ENCODE measurements at regions not wholly inside any gene's neighbourhood (a gene's known extent, or its start where the extent isn't known, plus 50 kb on each side); places are given as distances from the start of the nearest gene placed in this dataset.

DNA sequence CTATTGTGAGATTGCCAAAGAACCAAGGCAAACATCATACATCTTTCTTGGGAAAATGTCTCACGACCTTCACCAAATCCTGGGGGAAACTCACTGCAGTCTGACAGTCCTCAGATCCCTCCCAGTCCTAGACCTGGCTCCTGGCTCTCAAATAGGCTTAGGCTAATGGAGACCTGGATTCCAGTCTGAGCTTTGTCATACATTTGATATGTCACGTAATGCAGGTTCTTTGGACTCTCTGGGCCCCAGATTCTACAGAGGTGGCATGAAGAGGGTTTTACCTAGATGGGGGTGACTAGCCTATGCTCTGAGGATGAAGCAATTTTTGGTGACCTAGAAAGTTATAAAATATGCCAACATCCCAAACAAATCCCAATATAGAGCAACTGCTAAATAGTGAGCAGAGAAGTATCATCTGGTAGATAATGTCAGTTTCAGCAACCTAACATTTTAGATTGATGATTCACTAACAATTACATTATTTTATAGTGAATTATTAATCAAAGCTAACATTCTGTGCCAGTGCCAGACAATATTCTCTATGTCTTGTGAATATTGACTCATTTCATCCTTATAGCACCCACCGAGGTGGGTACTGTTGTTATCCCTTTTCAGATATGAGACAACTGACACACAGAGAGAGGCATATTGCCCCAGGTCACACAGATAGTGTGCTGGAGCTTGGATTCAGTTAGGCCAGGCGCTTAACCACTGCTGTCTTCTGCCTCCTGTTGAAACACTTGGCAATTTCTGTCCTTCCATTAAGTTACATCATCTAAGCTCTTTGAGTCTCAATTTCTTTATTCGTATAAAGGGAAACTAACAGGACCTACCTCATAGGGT is 195.4 kb upstream of the MAMLD1 start:
- Histone ChIP-seq H3K9me3 (ENCODE audit: control insufficient read depth in 2 of 2, insufficient read depth in 1 of 2, low read depth in 1 of 2, low read length in 1 of 2) (peaks cover 0 to 2% of the 10 kb centered on the region in 2 donors), H3K27ac (ENCODE audit: low read depth in 2 of 2, low read length in 1 of 2) (no peak overlapping the region), H3K36me3 (ENCODE audit: control insufficient read depth in 2 of 2, insufficient read depth in 2 of 2, low read length in 1 of 2) (no peaks in the 10 kb centered on the region), H3K4me1 (ENCODE audit: control insufficient read depth in 2 of 2, insufficient read depth in 2 of 2, low read length in 1 of 2) (no peaks in the 10 kb centered on the region), H3K27me3 (ENCODE audit: control insufficient read depth in 1 of 2, insufficient read depth in 2 of 2, low read length in 2 of 2) (no peaks in the 10 kb centered on the region), H3K4me3 (ENCODE audit: low read depth in 1 of 2, low read length in 2 of 2) (no peak overlapping the region)
- 67 to 85% methylated on average over 5 of the region's 5 CpGs for WGBS, 2 donors

DNA sequence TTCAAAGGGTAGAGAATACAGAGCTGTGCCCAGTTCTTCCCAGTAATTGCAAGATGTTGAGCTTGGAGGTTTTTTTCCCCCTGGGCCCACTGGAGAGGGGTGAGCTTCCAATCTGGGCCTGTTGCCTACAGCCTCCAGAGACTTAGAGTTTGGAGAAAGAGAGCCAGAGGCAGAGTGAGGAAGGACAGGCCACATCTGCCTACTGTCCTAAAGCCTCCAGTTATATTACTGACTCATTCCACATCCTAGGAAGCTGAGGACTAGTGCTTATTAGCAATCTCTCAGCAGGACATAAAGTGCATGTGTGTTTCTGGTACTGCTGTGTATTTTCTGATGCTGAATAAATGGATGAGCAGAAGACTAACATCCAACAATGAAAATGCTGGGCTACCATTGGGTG is 181.0 kb upstream of the MAMLD1 start:
- no peak overlapping the region for H3K4me3 ChIP-seq (ENCODE audit: low read depth in 1 of 2, low read length in 2 of 2)
- H3K27me3 ChIP-seq (ENCODE audit: control insufficient read depth in 1 of 2, insufficient read depth in 2 of 2, low read length in 2 of 2): no peaks in the 10 kb centered on the region
- no peaks in the 10 kb centered on the region for H3K4me1 ChIP-seq (ENCODE audit: control insufficient read depth in 2 of 2, insufficient read depth in 2 of 2, low read length in 1 of 2)

DNA sequence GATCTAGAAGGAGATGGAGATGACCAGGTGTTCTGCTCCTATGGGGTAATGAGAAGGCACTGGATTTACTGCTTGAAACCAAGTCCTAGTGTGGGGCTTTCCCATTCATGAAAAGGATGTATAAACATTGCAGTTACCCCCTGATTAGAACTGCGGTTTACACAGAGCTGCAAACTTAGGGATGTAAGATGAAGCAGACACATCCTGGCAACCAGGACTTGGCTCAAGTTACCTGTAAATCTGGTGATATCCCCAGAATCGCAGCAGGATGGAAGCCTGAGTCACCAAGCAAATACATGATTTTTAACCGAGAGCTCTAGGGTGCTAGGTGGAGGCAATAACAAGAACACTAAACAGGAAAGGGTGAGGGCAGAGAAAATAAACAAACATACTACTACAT is 178.6 kb upstream of the MAMLD1 start:
- Histone ChIP-seq H3K27ac (ENCODE audit: low read depth in 2 of 2, low read length in 1 of 2) (no peak overlapping the region), H3K27me3 (ENCODE audit: control insufficient read depth in 1 of 2, insufficient read depth in 2 of 2, low read length in 2 of 2) (no peaks in the 10 kb centered on the region), H3K4me1 (ENCODE audit: control insufficient read depth in 2 of 2, insufficient read depth in 2 of 2, low read length in 1 of 2) (no peaks in the 10 kb centered on the region), H3K9me3 (ENCODE audit: control insufficient read depth in 2 of 2, insufficient read depth in 1 of 2, low read depth in 1 of 2, low read length in 1 of 2) (no peaks in the 10 kb centered on the region), H3K4me3 (ENCODE audit: low read depth in 1 of 2, low read length in 2 of 2) (no peak overlapping the region), H3K36me3 (ENCODE audit: control insufficient read depth in 2 of 2, insufficient read depth in 2 of 2, low read length in 1 of 2) (no peaks in the 10 kb centered on the region)
- WGBS, 2 donors: 64 to 68% methylated on average over 3 of the region's 3 CpGs

More for the DNA sequence above, 181.0 kb upstream of the MAMLD1 start:
- H3K27ac ChIP-seq (ENCODE audit: low read depth in 2 of 2, low read length in 1 of 2): no peak overlapping the region
- H3K9me3 ChIP-seq (ENCODE audit: control insufficient read depth in 2 of 2, insufficient read depth in 1 of 2, low read depth in 1 of 2, low read length in 1 of 2): no peaks in the 10 kb centered on the region
- H3K36me3 ChIP-seq (ENCODE audit: control insufficient read depth in 2 of 2, insufficient read depth in 2 of 2, low read length in 1 of 2): no peaks in the 10 kb centered on the region

DNA sequence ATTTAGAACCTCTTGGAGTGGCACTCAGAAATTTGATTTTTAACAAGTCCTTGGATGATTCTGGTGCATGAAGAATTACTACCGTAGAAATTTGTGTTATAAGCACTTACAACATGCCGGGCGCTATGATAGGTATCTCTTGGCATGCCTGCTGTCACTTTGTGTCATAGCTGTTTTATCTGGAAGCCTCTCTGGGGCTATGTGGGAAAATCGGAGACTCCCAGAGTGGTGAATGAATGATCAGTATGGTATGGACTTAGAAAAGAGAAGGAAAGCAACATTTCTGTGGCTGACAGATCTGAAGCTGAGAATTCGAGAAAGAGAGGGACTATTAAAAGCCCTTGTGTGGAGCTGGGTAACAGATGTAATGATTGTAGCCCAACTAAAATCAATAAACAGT is 177.4 kb upstream of the MAMLD1 start:
- no peak overlapping the region for H3K27ac ChIP-seq (ENCODE audit: low read depth in 2 of 2, low read length in 1 of 2)
- WGBS, 2 donors: 80 to 92% methylated on average over 5 of the region's 5 CpGs
- no peaks in the 10 kb centered on the region for H3K9me3 ChIP-seq (ENCODE audit: control insufficient read depth in 2 of 2, insufficient read depth in 1 of 2, low read depth in 1 of 2, low read length in 1 of 2)
- H3K27me3 ChIP-seq (ENCODE audit: control insufficient read depth in 1 of 2, insufficient read depth in 2 of 2, low read length in 2 of 2): no peaks in the 10 kb centered on the region
- no peaks in the 10 kb centered on the region for H3K36me3 ChIP-seq (ENCODE audit: control insufficient read depth in 2 of 2, insufficient read depth in 2 of 2, low read length in 1 of 2)
- no peaks in the 10 kb centered on the region for H3K4me1 ChIP-seq (ENCODE audit: control insufficient read depth in 2 of 2, insufficient read depth in 2 of 2, low read length in 1 of 2)
- H3K4me3 ChIP-seq (ENCODE audit: low read depth in 1 of 2, low read length in 2 of 2): no peak overlapping the region

DNA sequence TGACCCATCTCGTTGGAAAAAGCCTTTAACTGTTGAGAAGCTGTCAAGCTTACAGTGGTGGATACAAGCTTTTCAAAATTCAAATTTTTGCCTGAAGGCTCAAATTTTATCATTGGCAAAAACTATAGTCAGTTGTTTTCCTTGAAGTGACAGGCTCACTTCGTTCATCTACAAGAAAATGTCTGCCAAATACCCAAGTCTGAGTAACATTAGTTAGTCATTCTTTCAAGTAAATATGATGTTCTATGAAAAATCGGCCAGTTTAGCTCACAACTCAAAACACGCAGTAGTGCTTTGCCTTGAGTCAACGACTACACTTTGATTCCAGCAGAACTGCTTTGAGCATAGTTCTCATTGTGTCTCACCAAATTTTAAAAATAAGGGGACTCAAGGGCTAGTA is 170.3 kb upstream of the MAMLD1 start:
- 60 to 62% methylated on average over 5 of the region's 5 CpGs for WGBS, 2 donors
- Histone ChIP-seq H3K36me3 (ENCODE audit: control insufficient read depth in 2 of 2, insufficient read depth in 2 of 2, low read length in 1 of 2) (no peaks in the 10 kb centered on the region), H3K9me3 (ENCODE audit: control insufficient read depth in 2 of 2, insufficient read depth in 1 of 2, low read depth in 1 of 2, low read length in 1 of 2) (no peaks in the 10 kb centered on the region), H3K4me1 (ENCODE audit: control insufficient read depth in 2 of 2, insufficient read depth in 2 of 2, low read length in 1 of 2) (no peaks in the 10 kb centered on the region), H3K27me3 (ENCODE audit: control insufficient read depth in 1 of 2, insufficient read depth in 2 of 2, low read length in 2 of 2) (no peaks in the 10 kb centered on the region), H3K4me3 (ENCODE audit: low read depth in 1 of 2, low read length in 2 of 2) (no peak overlapping the region), H3K27ac (ENCODE audit: low read depth in 2 of 2, low read length in 1 of 2) (no peak overlapping the region)

DNA sequence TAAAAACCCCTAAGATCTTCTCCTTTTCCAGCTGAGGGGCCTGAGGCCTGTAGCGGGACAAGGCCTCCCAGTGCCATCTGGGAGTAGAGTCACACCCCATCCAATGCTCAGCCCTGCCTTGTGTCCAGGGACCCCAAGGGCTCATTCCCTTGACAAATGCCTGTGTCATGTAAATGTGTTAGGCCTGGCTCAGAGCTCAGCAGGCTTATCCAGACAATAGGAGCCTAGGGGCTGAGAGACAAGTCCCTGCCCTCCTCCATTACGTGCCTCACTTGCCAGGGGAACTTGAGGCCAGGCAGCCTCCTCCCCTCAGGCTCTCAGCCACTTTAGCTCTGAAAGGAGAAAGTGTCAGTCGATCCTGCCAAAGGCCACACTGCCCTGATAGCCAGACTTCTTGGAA is 166.8 kb upstream of the MAMLD1 start:
- 65 to 70% methylated on average over 3 of the region's 3 CpGs for WGBS, 2 donors
- no peak overlapping the region for H3K4me3 ChIP-seq (ENCODE audit: low read depth in 1 of 2, low read length in 2 of 2)

DNA sequence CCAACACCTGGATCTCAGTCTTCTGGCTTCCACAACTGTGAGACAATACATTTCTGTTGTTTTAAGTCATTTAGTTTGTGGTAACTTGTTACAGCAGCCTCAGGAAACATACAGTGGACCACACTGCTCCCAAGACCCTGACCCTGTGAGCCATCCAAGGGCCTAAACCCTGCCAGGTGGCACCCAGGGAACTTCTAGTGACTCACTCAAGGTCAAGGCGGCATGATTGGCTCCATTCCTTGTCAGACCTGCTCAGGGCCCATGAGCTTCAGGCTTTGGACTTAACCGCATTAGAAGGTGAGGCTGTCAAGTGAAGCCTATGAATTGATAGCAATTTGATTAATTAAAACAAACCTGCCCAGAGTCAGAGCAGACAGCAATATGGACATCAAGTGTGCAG is 165.7 kb upstream of the MAMLD1 start:
- no peak overlapping the region for H3K27ac ChIP-seq (ENCODE audit: low read depth in 2 of 2, low read length in 1 of 2)
- H3K9me3 ChIP-seq (ENCODE audit: control insufficient read depth in 2 of 2, insufficient read depth in 1 of 2, low read depth in 1 of 2, low read length in 1 of 2): no peaks in the 10 kb centered on the region
- H3K36me3 ChIP-seq (ENCODE audit: control insufficient read depth in 2 of 2, insufficient read depth in 2 of 2, low read length in 1 of 2): no peaks in the 10 kb centered on the region
- no peaks in the 10 kb centered on the region for H3K27me3 ChIP-seq (ENCODE audit: control insufficient read depth in 1 of 2, insufficient read depth in 2 of 2, low read length in 2 of 2)
- H3K4me1 ChIP-seq (ENCODE audit: control insufficient read depth in 2 of 2, insufficient read depth in 2 of 2, low read length in 1 of 2): peaks cover 0 to 2% of the 10 kb centered on the region in 2 donors
- no peak overlapping the region for H3K4me3 ChIP-seq (ENCODE audit: low read depth in 1 of 2, low read length in 2 of 2)
- whole genome bisulfite sequencing, 2 donors: 60% methylated on average over 2 of the region's 2 CpGs

More for the DNA sequence above, 166.8 kb upstream of the MAMLD1 start:
- no peaks in the 10 kb centered on the region for H3K9me3 ChIP-seq (ENCODE audit: control insufficient read depth in 2 of 2, insufficient read depth in 1 of 2, low read depth in 1 of 2, low read length in 1 of 2)
- H3K27me3 ChIP-seq (ENCODE audit: control insufficient read depth in 1 of 2, insufficient read depth in 2 of 2, low read length in 2 of 2): no peaks in the 10 kb centered on the region
- no peaks in the 10 kb centered on the region for H3K36me3 ChIP-seq (ENCODE audit: control insufficient read depth in 2 of 2, insufficient read depth in 2 of 2, low read length in 1 of 2)
- no peak overlapping the region for H3K27ac ChIP-seq (ENCODE audit: low read depth in 2 of 2, low read length in 1 of 2)
- H3K4me1 ChIP-seq (ENCODE audit: control insufficient read depth in 2 of 2, insufficient read depth in 2 of 2, low read length in 1 of 2): peaks cover 0 to 2% of the 10 kb centered on the region in 2 donors

DNA sequence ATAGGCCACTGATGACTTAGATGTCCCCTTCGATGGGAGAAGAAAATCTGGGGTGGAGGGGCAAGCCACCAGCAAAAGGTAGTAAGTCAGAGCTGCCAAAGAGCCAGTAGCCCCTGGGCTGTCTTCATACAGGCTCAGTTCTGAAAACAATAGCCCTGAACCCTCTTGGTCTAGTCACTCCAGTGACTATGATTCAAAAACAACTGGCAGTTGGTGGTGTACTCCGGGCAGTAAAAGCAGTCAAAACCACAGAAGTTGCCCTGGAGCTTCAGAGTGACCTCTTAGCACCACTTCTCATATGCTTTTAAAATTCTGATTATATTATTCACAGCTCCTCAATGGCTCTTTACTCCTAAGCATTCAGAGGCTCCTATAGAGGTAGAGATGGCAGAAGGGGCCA is 164.3 kb upstream of the MAMLD1 start:
- Histone ChIP-seq H3K27ac (ENCODE audit: low read depth in 2 of 2, low read length in 1 of 2) (no peak overlapping the region), H3K9me3 (ENCODE audit: control insufficient read depth in 2 of 2, insufficient read depth in 1 of 2, low read depth in 1 of 2, low read length in 1 of 2) (no peaks in the 10 kb centered on the region), H3K36me3 (ENCODE audit: control insufficient read depth in 2 of 2, insufficient read depth in 2 of 2, low read length in 1 of 2) (no peaks in the 10 kb centered on the region), H3K27me3 (ENCODE audit: control insufficient read depth in 1 of 2, insufficient read depth in 2 of 2, low read length in 2 of 2) (no peaks in the 10 kb centered on the region), H3K4me1 (ENCODE audit: control insufficient read depth in 2 of 2, insufficient read depth in 2 of 2, low read length in 1 of 2) (peaks cover 0 to 2% of the 10 kb centered on the region in 2 donors), H3K4me3 (ENCODE audit: low read depth in 1 of 2, low read length in 2 of 2) (no peak overlapping the region)
- WGBS, 2 donors: 75 to 93% methylated on average over 2 of the region's 2 CpGs

DNA sequence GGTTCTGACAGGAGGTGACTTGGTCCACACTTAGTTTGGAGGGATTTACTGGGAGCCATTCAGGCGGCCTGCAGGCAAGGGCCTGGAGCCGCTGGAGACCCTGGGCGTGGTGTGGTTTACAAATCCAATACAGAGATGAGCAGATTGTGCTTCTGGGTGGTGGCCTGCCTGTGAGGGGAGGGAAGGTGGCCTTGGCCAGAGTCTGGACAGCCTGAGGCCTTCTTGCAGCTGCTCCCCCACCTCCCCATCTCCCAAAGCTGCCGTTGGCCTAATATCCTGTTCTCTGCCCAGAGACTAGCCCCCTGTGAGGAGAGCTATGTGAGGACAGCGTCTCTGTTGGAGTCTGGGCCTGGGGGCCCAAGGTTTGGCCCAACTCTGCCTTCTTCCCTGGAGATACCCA is 163.9 kb upstream of the MAMLD1 start:
- Histone ChIP-seq H3K9me3 (ENCODE audit: control insufficient read depth in 2 of 2, insufficient read depth in 1 of 2, low read depth in 1 of 2, low read length in 1 of 2) (no peaks in the 10 kb centered on the region), H3K27ac (ENCODE audit: low read depth in 2 of 2, low read length in 1 of 2) (no peak overlapping the region), H3K4me3 (ENCODE audit: low read depth in 1 of 2, low read length in 2 of 2) (no peak overlapping the region), H3K27me3 (ENCODE audit: control insufficient read depth in 1 of 2, insufficient read depth in 2 of 2, low read length in 2 of 2) (no peaks in the 10 kb centered on the region), H3K4me1 (ENCODE audit: control insufficient read depth in 2 of 2, insufficient read depth in 2 of 2, low read length in 1 of 2) (peaks cover 0 to 2% of the 10 kb centered on the region in 2 donors), H3K36me3 (ENCODE audit: control insufficient read depth in 2 of 2, insufficient read depth in 2 of 2, low read length in 1 of 2) (no peaks in the 10 kb centered on the region)
- 71 to 92% methylated on average over 5 of the region's 5 CpGs for WGBS, 2 donors

DNA sequence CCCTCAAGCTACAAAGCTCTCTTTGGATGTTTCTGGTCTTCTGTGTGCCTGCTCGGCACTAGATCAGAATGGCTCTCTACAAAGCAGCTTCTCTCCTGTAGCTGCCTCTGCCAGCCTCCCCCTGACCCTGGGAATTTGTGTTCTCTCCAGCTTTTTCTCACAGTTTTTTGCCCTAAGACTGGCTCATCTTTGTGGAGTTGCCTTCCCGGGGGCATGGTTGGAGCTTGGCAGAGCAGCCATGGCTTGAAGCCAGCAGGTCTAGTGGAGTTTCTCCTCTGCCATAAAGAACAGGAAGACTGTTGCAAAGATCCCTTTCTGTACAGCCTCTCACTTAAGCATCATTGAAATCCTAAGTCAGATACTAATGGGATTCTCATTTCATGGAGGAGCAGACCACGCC is 163.3 kb upstream of the MAMLD1 start:
- Histone ChIP-seq H3K27me3 (ENCODE audit: control insufficient read depth in 1 of 2, insufficient read depth in 2 of 2, low read length in 2 of 2) (no peaks in the 10 kb centered on the region), H3K9me3 (ENCODE audit: control insufficient read depth in 2 of 2, insufficient read depth in 1 of 2, low read depth in 1 of 2, low read length in 1 of 2) (no peaks in the 10 kb centered on the region), H3K4me3 (ENCODE audit: low read depth in 1 of 2, low read length in 2 of 2) (no peak overlapping the region), H3K27ac (ENCODE audit: low read depth in 2 of 2, low read length in 1 of 2) (no peak overlapping the region), H3K4me1 (ENCODE audit: control insufficient read depth in 2 of 2, insufficient read depth in 2 of 2, low read length in 1 of 2) (peaks cover 0 to 2% of the 10 kb centered on the region in 2 donors), H3K36me3 (ENCODE audit: control insufficient read depth in 2 of 2, insufficient read depth in 2 of 2, low read length in 1 of 2) (no peaks in the 10 kb centered on the region)
- 69 to 71% methylated on average over 3 of the region's 3 CpGs for WGBS, 2 donors
